Endodermal cell (in vitro differentiated cells): ENCODE measurements at regions not wholly inside any gene's neighbourhood (a gene's known extent, or its start where the extent isn't known, plus 50 kb on each side); places are given as distances from the start of the nearest gene placed in this dataset.

Source experiments
- DNase-seq: peaks from one replicate; pipeline ENCODE4 v3.0.0-alpha.2; 2017
- H3K27ac ChIP-seq: 2 replicates; pipeline ENCODE4 v1.5.1; 2013; ENCODE audit warnings: mild to moderate bottlenecking, low read depth, low read length, moderate library complexity
- H3K27me3 ChIP-seq: 2 replicates; pipeline ENCODE4 v1.6.1; 2013; ENCODE audit warnings: mild to moderate bottlenecking, low read length, moderate library complexity; ENCODE audit not compliant: insufficient read depth, control insufficient read depth, poor library complexity, severe bottlenecking
- H3K36me3 ChIP-seq: 2 replicates; pipeline ENCODE4 v1.7.0; 2013; ENCODE audit warnings: mild to moderate bottlenecking, low read length, moderate library complexity; ENCODE audit not compliant: control insufficient read depth, insufficient read depth
- H3K4me1 ChIP-seq: one replicate; pipeline ENCODE4 v1.7.0; 2013; ENCODE audit warnings: low read length; ENCODE audit not compliant: control insufficient read depth, insufficient read depth
- H3K4me3 ChIP-seq: 2 replicates; pipeline ENCODE4 v1.5.1; 2013; ENCODE audit warnings: mild to moderate bottlenecking, low read length, moderate library complexity
- H3K9ac ChIP-seq: 2 replicates; pipeline ENCODE4 v1.6.1; 2013; ENCODE audit warnings: mild to moderate bottlenecking, low read length, moderate library complexity; ENCODE audit not compliant: poor library complexity, severe bottlenecking; ENCODE audit errors: extremely low read depth
- H3K9me3 ChIP-seq: 2 replicates; pipeline ENCODE4 v1.6.1; 2013; ENCODE audit warnings: mild to moderate bottlenecking, low read length, moderate library complexity; ENCODE audit not compliant: control insufficient read depth
- H3K27ac Mint-ChIP-seq: 2 replicates; pipeline ENCODE4 v1.8.0; 2020; ENCODE audit warnings: mixed read lengths
- H3K27me3 Mint-ChIP-seq: 2 replicates; pipeline ENCODE4 v1.8.0; 2021; ENCODE audit warnings: mild to moderate bottlenecking, mixed read lengths; ENCODE audit not compliant: insufficient read depth
- H3K36me3 Mint-ChIP-seq: 2 replicates; pipeline ENCODE4 v1.8.0; 2020; ENCODE audit warnings: low read depth, mixed read lengths
- H3K4me1 Mint-ChIP-seq: 2 replicates; pipeline ENCODE4 v1.8.0; 2020; ENCODE audit warnings: mixed read lengths
- H3K4me3 Mint-ChIP-seq: 2 replicates; pipeline ENCODE4 v1.8.0; 2020; ENCODE audit warnings: mild to moderate bottlenecking, moderate library complexity, mixed read lengths
- H3K9me3 Mint-ChIP-seq: 2 replicates; pipeline ENCODE4 v1.8.0; 2020; ENCODE audit warnings: mild to moderate bottlenecking, mixed read lengths
- WGBS, 2 experiments: methylation state at CpG; one replicate each; pipeline versions ENCODE4 v1.1.5 to v1.1.7; 2013; ENCODE audit warnings: missing lambda C conversion rate in 2 of 2, mixed read lengths in 1 of 2; ENCODE audit not compliant: insufficient coverage in 1 of 2, insufficient read length in 1 of 2; 5-methylcytosine and 5-hydroxymethylcytosine counted together
- TF ChIP-seq, protein P1 (sequence below): fragments of 200-600 bp; sonication (generic); conservative IDR thresholded peaks from 2 replicates; pipeline ENCODE4 v1.5.0; 2021; ENCODE audit warnings: antibody characterized with exemption, mild to moderate bottlenecking

DNA sequence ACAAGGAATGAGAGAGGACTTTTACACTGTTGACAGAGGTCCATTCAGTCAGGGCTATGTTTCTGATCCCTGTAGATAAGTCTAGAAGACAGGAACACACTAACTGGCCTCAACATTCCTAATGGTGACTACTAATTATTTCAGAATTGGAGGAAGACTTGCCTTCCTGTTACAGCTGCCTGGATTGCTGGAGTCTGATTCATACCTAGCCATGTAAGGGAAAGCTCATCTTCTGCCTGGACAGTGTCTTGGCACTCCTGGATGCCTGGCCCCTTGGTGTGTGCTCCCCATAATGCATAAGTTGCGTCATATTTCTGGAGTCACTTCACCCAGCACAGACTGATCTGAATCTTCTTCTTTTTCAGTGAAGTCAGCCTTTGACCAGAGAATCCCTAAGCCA is 326.0 kb upstream of the RUNX1 start:
- Histone ChIP-seq H3K27ac (no peak overlapping the region), H3K9ac (no peak overlapping the region), H3K27me3 (no peaks in the 10 kb centered on the region), H3K4me1 (no peaks in the 10 kb centered on the region), H3K9me3 (no peaks in the 10 kb centered on the region), H3K4me3 (no peak overlapping the region), H3K36me3 (no peaks in the 10 kb centered on the region)
- DNase-seq = no peak
- Mint-ChIP-seq H3K4me1 (peaks cover 11% of the 10 kb centered on the region), H3K36me3 (no peaks in the 10 kb centered on the region), H3K4me3 (no peak overlapping the region), H3K9me3 (no peaks in the 10 kb centered on the region), H3K27ac (no peak overlapping the region), H3K27me3 (no peaks in the 10 kb centered on the region)
- 86% methylated on average over 1 of the region's 1 CpG; no CpG with 5 or more reads in 1 of the 2 experiments for WGBS, 2 experiments
- TF ChIP-seq, protein P1, sequence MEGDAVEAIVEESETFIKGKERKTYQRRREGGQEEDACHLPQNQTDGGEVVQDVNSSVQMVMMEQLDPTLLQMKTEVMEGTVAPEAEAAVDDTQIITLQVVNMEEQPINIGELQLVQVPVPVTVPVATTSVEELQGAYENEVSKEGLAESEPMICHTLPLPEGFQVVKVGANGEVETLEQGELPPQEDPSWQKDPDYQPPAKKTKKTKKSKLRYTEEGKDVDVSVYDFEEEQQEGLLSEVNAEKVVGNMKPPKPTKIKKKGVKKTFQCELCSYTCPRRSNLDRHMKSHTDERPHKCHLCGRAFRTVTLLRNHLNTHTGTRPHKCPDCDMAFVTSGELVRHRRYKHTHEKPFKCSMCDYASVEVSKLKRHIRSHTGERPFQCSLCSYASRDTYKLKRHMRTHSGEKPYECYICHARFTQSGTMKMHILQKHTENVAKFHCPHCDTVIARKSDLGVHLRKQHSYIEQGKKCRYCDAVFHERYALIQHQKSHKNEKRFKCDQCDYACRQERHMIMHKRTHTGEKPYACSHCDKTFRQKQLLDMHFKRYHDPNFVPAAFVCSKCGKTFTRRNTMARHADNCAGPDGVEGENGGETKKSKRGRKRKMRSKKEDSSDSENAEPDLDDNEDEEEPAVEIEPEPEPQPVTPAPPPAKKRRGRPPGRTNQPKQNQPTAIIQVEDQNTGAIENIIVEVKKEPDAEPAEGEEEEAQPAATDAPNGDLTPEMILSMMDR = no peak

DNA sequence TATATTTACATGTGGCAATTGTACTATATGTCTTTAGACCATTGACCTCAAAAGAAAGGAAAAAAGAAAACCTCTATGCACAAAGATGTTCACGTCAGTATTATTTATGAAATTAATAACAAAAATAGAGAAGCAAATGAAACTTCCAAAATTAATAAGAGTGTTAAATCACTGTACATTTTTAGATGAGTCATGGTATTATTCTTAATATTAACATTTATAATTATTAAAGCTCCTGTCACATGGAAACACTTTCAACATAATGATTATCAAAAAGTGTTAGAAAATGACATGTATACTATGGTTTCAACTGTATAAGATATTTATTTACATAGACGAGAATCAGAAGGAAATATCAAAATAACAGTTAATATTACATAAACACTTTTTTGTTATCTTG is 324.9 kb upstream of the RUNX1 start:
- Histone ChIP-seq H3K27ac (no peak overlapping the region), H3K4me1 (no peaks in the 10 kb centered on the region), H3K4me3 (no peak overlapping the region), H3K9ac (no peak overlapping the region), H3K9me3 (no peaks in the 10 kb centered on the region), H3K27me3 (no peaks in the 10 kb centered on the region), H3K36me3 (no peaks in the 10 kb centered on the region)
- Mint-ChIP-seq H3K9me3 (no peaks in the 10 kb centered on the region), H3K27me3 (no peaks in the 10 kb centered on the region), H3K4me3 (no peak overlapping the region), H3K36me3 (no peaks in the 10 kb centered on the region), H3K27ac (no peak overlapping the region), H3K4me1 (peaks cover 11% of the 10 kb centered on the region)
- DNase-seq = no peak
- no CpG with 5 or more reads among the region's 2 CpGs for WGBS, 2 experiments
- TF ChIP-seq, protein P1 = no peak

GRCh38 chr21:35372201-35372600 is 323.1 kb upstream of the RUNX1 start:
- Histone ChIP-seq H3K27ac (no peak overlapping the region), H3K9ac (no peak overlapping the region), H3K36me3 (no peaks in the 10 kb centered on the region), H3K9me3 (no peaks in the 10 kb centered on the region), H3K4me3 (no peak overlapping the region), H3K4me1 (no peaks in the 10 kb centered on the region), H3K27me3 (no peaks in the 10 kb centered on the region)
- no peak overlapping the region for H3K27ac Mint-ChIP-seq
- no peaks in the 10 kb centered on the region for H3K27me3 Mint-ChIP-seq
- no peak overlapping the region for H3K4me3 Mint-ChIP-seq
- DNase-seq = no peak
- peaks cover 16% of the 10 kb centered on the region for H3K4me1 Mint-ChIP-seq
- no peaks in the 10 kb centered on the region for H3K36me3 Mint-ChIP-seq
- 92 to 97% methylated on average over 3 to 5 of the region's 5 CpGs for WGBS, 2 experiments
- TF ChIP-seq, protein P1 = no peak
- no peaks in the 10 kb centered on the region for H3K9me3 Mint-ChIP-seq
